Adrenal gland (tissue), 9 donors: ENCODE measurements at regions not wholly inside any gene's neighbourhood (a gene's known extent, or its start where the extent isn't known, plus 50 kb on each side); places are given as distances from the start of the nearest gene placed in this dataset.
A peak's percentile ranks its signal among the peaks of the same experiment; 100 is the strongest.
"Not testable (repeated sequence)": the region's sequence is repeated elsewhere in the genome, so short reads cannot be mapped to it uniquely, and the experiment has no call there.

Experiments used
- DNase-seq, 7 donors: peaks; one replicate each; pipeline ENCODE4 v3.0.0-alpha.2; 2019 to 2020
- H3K27ac ChIP-seq, 5 donors: fragments of 200-600 bp; sonication (generic) in 4 of 5; 1 replicate in 3 of 5; 2 replicates in 2 of 5; pipeline versions ENCODE4 v1.5.1 to v1.8.0; 2016 to 2020; ENCODE audit warnings: mild to moderate bottlenecking in 1 of 5
- H3K27me3 ChIP-seq: fragments of 200-600 bp; 2 replicates; pipeline ENCODE4 v1.8.0; 2021
- H3K36me3 ChIP-seq, 2 donors: fragments of 200-600 bp; replicated peaks in 1 of 2; 1 replicate in 1 of 2; 2 replicates in 1 of 2; pipeline versions ENCODE4 v1.5.1 to v1.8.0; 2018 to 2022
- H3K4me1 ChIP-seq, 2 donors: fragments of 200-600 bp; replicated peaks in 1 of 2; 1 replicate in 1 of 2; 2 replicates in 1 of 2; pipeline versions ENCODE4 v1.5.1 to v1.8.0; 2018 to 2021
- H3K4me3 ChIP-seq, 4 donors: fragments of 200-600 bp; sonication (generic) in 3 of 4; one replicate each; pipeline ENCODE4 v1.5.1; 2016 to 2018
- H3K9me3 ChIP-seq, 3 donors: fragments of 200-600 bp; sonication (generic) in 1 of 3; replicated peaks in 1 of 3; 1 replicate in 2 of 3; 2 replicates in 1 of 3; pipeline versions ENCODE4 v1.5.1 to v1.8.0; 2016 to 2021
- CTCF ChIP-seq, 6 experiments: fragments of 450-650 bp in 4 of 6; fragments of 200-600 bp in 2 of 6; sonication (generic) in 1 of 6; IDR thresholded peaks; 1 replicate in 5 of 6; 2 replicates in 1 of 6; pipeline versions ENCODE4 v1.5.1 to v1.8.0; 2016 to 2021; ENCODE audit warnings: antibody characterized with exemption in 6 of 6, mild to moderate bottlenecking in 2 of 6, moderate library complexity in 1 of 6
- POLR2A ChIP-seq, 2 donors: fragments of 450-650 bp; IDR thresholded peaks; one replicate each; pipeline ENCODE4 v1.6.1; 2017; ENCODE audit warnings: antibody characterized with exemption in 2 of 2, mild to moderate bottlenecking in 2 of 2, moderate library complexity in 1 of 2
- WGBS, 4 donors: extraction: QIAGEN DNeasy Blood & Tissue Kit in 2 of 4; methylation state at CpG; one replicate each; pipeline versions ENCODE4 v1.1.5 to v1.1.7; 2013 to 2017; 5-methylcytosine and 5-hydroxymethylcytosine counted together
- intact Hi-C, 2 donors: fragments of 100-400 bp; cut with DNase I; formaldehyde crosslinking; loops; one replicate each; pipeline versions ENCODE4 v1.14.1 to v1.15.0; 2022 to 2023
- donor health status: healthy with polysubstance abuse.
- donor health status: Bipolar disorder and iron deficiency.
- donor health status: DM: yes; HTN: yes; CAD: no.
- donor health status: DM: no; HTN: no; CAD: no.
- donor health status: DM: no; HTN: no; CAD: no.

GRCh38 chr13:33671560-33671959 is 146.4 kb upstream of the RFC3 start:
- no peak overlapping the region for H3K4me3 ChIP-seq
- H3K9me3 ChIP-seq = no peaks in the 10 kb centered on the region
- H3K27me3 ChIP-seq = no peaks in the 10 kb centered on the region
- no peaks in the 10 kb centered on the region for H3K36me3 ChIP-seq
- no peak overlapping the region for H3K27ac ChIP-seq
- TF ChIP-seq CTCF (IDR thresholded peaks at IDR 0.05) = no peak
- no peak for TF ChIP-seq POLR2A (IDR thresholded peaks at IDR 0.05)
- intact Hi-C loops = no loop called here
- DNase-seq = no peak
- H3K4me1 ChIP-seq = peaks cover 0 to 5% of the 10 kb centered on the region in 2 donors

- H3K9me3 ChIP-seq, H3K27me3 ChIP-seq, H3K4me3 ChIP-seq, DNase-seq, H3K27ac ChIP-seq, H3K36me3 ChIP-seq, H3K4me1 ChIP-seq, intact Hi-C loops: not testable (repeated sequence)
Measured at GRCh38 chr13:33672022-33672421, 145.9 kb upstream of the RFC3 start.

GRCh38 chr13:33676045-33676989 is 141.6 kb upstream of the RFC3 start:
- peak overlapping the region in 3 of 5 donors; percentile 40 to 61 (median 45) for H3K27ac ChIP-seq
- peak in 1 of 2 donors; percentile 7 for TF ChIP-seq POLR2A (IDR thresholded peaks at IDR 0.05)
- TF ChIP-seq CTCF (IDR thresholded peaks at IDR 0.05) = no peak
- no peaks in the 10 kb centered on the region for H3K27me3 ChIP-seq
- intact Hi-C loops = no loop called here
- no peaks in the 10 kb centered on the region for H3K36me3 ChIP-seq
- H3K4me1 ChIP-seq = peaks cover 5 to 7% of the 10 kb centered on the region in 2 donors
- peak; percentile 43 to 79 (median 71) for DNase-seq
- no peaks in the 10 kb centered on the region for H3K9me3 ChIP-seq
- 18 to 21% (median 19%) methylated on average over 13 of the region's 13 CpGs for WGBS, 4 donors
- peak overlapping the region in 3 of 4 donors; percentile 31 to 76 (median 46) for H3K4me3 ChIP-seq

- WGBS, 4 donors = 52 to 82% (median 71%) methylated on average over 1 of the region's 1 CpG
- H3K9me3 ChIP-seq = no peaks in the 10 kb centered on the region
- no peak for DNase-seq
- no peak overlapping the region for H3K4me3 ChIP-seq
- intact Hi-C loops = no loop called here
- no peaks in the 10 kb centered on the region for H3K27me3 ChIP-seq
- no peak overlapping the region for H3K27ac ChIP-seq
- TF ChIP-seq POLR2A (IDR thresholded peaks at IDR 0.05) (no peak), CTCF (IDR thresholded peaks at IDR 0.05) (no peak)
- peaks cover 5 to 7% of the 10 kb centered on the region in 2 donors for H3K4me1 ChIP-seq
- H3K36me3 ChIP-seq = no peaks in the 10 kb centered on the region
Measured at GRCh38 chr13:33677215-33677614, 140.7 kb upstream of the RFC3 start.

GRCh38 chr13:33678084-33678483 is 139.9 kb upstream of the RFC3 start:
- Histone ChIP-seq H3K4me3 (no peak overlapping the region), H3K36me3 (no peaks in the 10 kb centered on the region), H3K27me3 (no peaks in the 10 kb centered on the region), H3K4me1 (peaks cover 5 to 7% of the 10 kb centered on the region in 2 donors), H3K27ac (no peak overlapping the region), H3K9me3 (no peaks in the 10 kb centered on the region)
- WGBS, 4 donors = 86 to 91% (median 90%) methylated on average over 9 of the region's 9 CpGs
- intact Hi-C loops = no loop called here
- TF ChIP-seq CTCF (IDR thresholded peaks at IDR 0.05) (no peak), POLR2A (IDR thresholded peaks at IDR 0.05) (no peak)
- no peak for DNase-seq
